Epithelial cell of esophagus (primary cell): ENCODE measurements at regions not wholly inside any gene's neighbourhood (a gene's known extent, or its start where the extent isn't known, plus 50 kb on each side); places are given as distances from the start of the nearest gene placed in this dataset.

ENCODE experiments used
- DNase-seq: peaks from one replicate; pipeline ENCODE4 v3.0.0; 2010; ENCODE audit warnings: low read depth
- H3K4me3 ChIP-seq: 2 replicates; pipeline ENCODE4 v1.5.1; 2011; ENCODE audit warnings: mild to moderate bottlenecking, low read length, control low read depth
- TF ChIP-seq, protein P1 (sequence below): IDR thresholded peaks from 2 replicates; pipeline ENCODE4 v1.5.1; 2011; ENCODE audit warnings: low read depth, mild to moderate bottlenecking, low read length, control low read depth, inconsistent platforms; ENCODE audit not compliant: insufficient read depth; ENCODE audit errors: missing control alignments

DNA sequence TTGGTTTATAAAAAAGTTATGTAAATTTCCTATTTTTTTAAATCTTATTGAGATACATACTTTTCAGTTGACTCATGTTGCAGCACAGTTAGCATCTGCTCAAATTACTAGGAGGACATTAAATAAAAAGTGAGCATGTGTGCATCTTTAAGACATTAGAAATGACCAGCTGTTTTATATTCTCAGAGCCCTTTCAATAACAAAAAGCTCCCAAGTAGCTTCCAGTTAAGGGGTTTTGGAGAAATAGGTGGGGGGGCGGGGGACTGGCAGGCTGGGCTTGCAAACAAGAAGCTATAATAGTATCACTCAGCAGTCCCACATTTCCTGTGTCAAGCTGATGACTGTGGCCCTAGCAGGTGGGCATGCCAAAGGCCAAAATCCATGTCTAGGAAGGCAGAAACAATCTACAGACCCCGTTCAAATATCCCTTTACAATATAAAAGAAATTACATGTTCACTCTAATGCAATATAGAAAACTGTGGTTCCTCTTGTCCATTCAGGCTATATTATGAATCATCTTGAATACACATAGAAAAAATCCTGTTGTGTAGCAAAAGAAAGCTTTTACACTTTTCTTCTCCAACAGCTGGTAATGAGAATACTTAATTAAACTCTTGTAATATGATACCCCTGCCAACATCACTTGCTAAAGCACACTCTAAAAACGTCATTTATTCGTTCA, 1713.2 kb upstream of the SLC10A2 start:
- no peak overlapping the region for H3K4me3 ChIP-seq
- TF ChIP-seq, protein P1, sequence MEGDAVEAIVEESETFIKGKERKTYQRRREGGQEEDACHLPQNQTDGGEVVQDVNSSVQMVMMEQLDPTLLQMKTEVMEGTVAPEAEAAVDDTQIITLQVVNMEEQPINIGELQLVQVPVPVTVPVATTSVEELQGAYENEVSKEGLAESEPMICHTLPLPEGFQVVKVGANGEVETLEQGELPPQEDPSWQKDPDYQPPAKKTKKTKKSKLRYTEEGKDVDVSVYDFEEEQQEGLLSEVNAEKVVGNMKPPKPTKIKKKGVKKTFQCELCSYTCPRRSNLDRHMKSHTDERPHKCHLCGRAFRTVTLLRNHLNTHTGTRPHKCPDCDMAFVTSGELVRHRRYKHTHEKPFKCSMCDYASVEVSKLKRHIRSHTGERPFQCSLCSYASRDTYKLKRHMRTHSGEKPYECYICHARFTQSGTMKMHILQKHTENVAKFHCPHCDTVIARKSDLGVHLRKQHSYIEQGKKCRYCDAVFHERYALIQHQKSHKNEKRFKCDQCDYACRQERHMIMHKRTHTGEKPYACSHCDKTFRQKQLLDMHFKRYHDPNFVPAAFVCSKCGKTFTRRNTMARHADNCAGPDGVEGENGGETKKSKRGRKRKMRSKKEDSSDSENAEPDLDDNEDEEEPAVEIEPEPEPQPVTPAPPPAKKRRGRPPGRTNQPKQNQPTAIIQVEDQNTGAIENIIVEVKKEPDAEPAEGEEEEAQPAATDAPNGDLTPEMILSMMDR = no peak

DNA sequence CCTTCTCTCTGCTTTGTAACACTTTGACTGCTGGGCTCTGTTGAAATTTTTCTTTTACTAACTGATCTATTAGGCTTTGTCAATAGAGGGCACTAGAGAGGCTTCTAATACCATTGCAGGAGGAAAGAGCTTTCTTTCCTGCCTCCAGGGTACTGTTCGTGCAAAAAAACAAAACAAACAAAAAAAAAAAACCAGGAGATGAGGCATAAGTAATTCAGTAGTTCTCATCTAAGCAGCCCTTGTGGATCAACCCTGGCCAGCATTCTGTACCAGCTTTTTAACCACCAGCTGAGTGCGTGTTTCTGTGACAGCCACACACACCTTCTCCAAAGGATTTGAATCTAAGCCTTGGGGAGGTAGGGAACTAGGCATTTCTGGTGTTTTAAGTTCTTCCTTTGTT, 1707.6 kb upstream of the SLC10A2 start:
- TF ChIP-seq, protein P1 = peak; percentile 84
- no peak overlapping the region for H3K4me3 ChIP-seq
- DNase-seq = peak; percentile 82

More for the DNA sequence above, 1713.2 kb upstream of the SLC10A2 start:
- peak; percentile 30 for DNase-seq

DNA sequence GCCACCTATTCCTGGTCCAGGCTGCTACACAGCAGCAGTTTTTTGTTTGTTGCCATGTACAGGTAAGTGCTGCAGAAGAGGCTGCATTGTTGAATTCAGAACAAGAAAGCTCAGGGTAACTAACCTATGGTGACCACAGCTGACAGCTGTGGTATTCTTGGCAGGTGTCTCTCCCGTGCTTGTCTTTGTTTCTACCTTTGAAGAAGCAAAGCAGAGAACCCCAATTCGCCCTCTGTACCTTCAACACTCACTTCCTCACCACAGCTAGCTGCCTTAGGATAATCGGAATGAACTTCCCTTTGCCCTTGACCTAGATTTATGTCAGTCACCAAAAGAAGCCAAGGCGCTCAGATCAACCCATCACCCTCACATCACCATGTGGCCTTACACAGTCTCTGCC, 1703.3 kb upstream of the SLC10A2 start:
- TF ChIP-seq, protein P1 = no peak
- no peak overlapping the region for H3K4me3 ChIP-seq
- no peak for DNase-seq

DNA sequence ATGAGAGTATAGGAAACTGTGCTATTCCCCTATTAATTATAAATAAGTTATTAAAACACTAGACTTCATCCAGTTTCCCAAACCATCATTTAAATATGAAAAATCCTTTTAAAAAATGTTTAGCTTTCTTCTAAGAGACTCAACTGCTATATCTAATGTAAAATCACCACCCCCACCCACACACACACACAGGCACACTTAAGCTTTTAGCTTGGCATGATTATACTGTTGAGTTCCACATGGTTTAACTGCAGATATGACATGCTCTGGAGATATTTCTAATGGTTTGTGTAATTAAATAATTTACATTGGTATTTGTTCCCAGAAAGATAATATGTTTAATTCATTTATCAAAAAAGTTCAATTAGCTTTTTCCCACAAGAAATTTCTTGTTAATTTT, 1700.1 kb upstream of the SLC10A2 start:
- H3K4me3 ChIP-seq = no peak overlapping the region
- TF ChIP-seq, protein P1 = no peak
- no peak for DNase-seq

DNA sequence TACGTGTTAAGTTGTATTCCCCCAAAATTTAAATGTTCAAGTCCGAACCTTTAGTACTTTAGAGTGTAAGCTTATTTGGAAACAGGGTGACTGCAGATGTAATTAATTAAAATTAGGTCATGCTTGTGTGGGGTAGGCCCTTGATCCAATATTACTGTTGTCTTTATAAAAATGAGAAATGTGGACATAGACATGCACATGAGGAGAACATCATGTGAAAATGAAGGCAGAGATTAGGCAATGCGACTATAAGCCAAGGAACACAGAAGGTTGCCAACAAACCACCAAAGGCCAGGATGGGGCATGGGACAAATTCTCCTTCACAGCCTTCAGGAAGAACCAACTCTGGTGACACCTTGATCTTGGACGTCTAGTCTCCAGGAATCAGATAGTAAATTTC, 1698.4 kb upstream of the SLC10A2 start:
- no peak overlapping the region for H3K4me3 ChIP-seq
- DNase-seq = no peak
- TF ChIP-seq, protein P1 = no peak

DNA sequence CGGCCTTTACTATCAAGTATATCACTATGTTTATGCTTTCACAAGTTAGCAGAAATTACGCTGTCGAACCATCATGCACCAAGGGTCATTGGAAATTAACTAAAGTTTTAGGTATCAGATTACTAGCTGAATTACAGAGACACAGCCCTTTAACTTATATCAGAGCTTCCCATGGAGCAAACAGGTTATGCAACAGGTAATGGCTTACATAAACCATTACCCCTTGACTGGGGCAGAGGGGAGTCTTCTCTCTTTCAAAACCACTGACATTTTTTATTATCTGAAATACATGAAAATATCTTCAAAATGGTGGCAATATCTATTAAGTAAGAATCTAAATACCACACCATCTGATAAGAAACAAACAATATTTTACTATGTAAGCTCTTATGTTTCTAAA, 1692.9 kb upstream of the SLC10A2 start:
- H3K4me3 ChIP-seq = no peak overlapping the region
- DNase-seq = no peak
- TF ChIP-seq, protein P1 = no peak

DNA sequence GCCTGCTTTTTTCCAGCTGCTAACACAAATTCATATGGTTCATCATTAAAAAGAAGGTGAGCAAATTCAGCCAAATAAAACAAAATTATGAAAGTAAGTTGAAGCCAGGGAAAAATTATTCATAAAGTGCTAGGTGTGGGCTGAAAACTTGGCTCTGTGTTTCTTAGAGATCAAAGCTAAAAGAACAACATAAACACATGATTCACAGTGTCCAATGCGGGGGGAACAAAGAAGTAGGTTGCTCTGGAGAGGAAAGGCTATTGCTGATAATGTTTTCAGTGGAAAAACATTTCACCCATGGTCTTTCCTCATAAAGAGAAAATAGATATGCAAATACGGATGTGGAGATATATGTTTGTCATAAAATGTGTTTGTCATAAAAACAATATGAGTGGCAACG, 1691.5 kb upstream of the SLC10A2 start:
- no peak for DNase-seq
- H3K4me3 ChIP-seq = no peak overlapping the region
- TF ChIP-seq, protein P1 = no peak
